Esophagus squamous epithelium (tissue), 4 donors: ENCODE measurements at regions not wholly inside any gene's neighbourhood (a gene's known extent, or its start where the extent isn't known, plus 50 kb on each side); places are given as distances from the start of the nearest gene placed in this dataset.

Experiments
- POLR2A ChIP-seq, 4 donors: fragments of 450-650 bp; IDR thresholded peaks; one replicate each; pipeline ENCODE4 v1.6.1; 2017; ENCODE audit warnings: antibody characterized with exemption in 4 of 4, mild to moderate bottlenecking in 4 of 4, moderate library complexity in 3 of 4
- TF ChIP-seq, protein P1 (sequence below), 6 experiments: fragments of 450-650 bp in 4 of 6; fragments of 200-600 bp in 2 of 6; sonication (generic) in 2 of 6; IDR thresholded peaks; one replicate each; pipeline ENCODE4 v1.5.1; 2016 to 2019; ENCODE audit warnings: antibody characterized with exemption in 6 of 6, mild to moderate bottlenecking in 4 of 6, moderate library complexity in 4 of 6

DNA sequence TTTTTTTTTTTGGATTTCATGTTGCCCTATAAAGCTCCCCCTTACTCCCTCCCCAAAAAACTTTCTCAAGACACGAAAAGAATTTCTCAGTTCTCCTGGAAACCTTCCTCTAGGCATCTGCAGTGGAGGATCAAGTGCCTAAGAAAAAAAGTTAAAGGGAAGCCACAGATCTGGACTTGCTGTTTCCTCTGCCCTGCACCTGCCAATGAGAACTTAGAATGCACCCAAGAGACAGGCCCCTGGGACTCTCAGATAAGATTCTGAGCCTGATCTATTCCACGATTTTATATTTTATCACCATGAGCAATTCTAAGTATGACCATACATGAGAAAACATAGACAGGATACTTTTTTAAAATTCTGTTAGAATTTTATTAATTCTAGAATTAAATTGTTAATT lies 728.9 kb downstream of the BCL11B start:
- TF ChIP-seq, protein P1, sequence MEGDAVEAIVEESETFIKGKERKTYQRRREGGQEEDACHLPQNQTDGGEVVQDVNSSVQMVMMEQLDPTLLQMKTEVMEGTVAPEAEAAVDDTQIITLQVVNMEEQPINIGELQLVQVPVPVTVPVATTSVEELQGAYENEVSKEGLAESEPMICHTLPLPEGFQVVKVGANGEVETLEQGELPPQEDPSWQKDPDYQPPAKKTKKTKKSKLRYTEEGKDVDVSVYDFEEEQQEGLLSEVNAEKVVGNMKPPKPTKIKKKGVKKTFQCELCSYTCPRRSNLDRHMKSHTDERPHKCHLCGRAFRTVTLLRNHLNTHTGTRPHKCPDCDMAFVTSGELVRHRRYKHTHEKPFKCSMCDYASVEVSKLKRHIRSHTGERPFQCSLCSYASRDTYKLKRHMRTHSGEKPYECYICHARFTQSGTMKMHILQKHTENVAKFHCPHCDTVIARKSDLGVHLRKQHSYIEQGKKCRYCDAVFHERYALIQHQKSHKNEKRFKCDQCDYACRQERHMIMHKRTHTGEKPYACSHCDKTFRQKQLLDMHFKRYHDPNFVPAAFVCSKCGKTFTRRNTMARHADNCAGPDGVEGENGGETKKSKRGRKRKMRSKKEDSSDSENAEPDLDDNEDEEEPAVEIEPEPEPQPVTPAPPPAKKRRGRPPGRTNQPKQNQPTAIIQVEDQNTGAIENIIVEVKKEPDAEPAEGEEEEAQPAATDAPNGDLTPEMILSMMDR (IDR thresholded peaks at IDR 0.05): no peak
- TF ChIP-seq POLR2A (IDR thresholded peaks at IDR 0.05): no peak
